ENCODE measurements at regions not wholly inside any gene's neighbourhood (a gene's known extent, or its start where the extent isn't known, plus 50 kb on each side); places are given as distances from the start of the nearest gene placed in this dataset.

DNA sequence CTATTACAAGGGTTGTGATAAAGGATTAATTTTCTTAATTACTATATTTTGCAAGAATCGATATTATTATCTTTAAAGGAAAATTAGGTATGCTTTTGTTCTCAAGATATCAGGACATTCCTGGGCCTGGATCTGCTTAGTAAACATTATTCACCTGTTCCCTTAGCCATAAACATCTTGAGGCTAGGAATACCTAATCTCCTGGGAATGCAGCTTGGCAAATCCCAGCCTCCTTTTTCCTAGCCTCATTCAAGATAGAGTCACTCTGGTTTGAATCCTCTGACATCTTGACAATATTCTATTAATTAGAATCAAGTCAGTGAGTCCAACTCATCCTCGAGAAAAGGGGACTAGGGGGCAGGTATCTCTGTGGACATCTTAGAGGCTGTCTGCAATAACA lies 327.1 kb downstream of the STIM2 start:
- no peak for DNase-seq

DNA sequence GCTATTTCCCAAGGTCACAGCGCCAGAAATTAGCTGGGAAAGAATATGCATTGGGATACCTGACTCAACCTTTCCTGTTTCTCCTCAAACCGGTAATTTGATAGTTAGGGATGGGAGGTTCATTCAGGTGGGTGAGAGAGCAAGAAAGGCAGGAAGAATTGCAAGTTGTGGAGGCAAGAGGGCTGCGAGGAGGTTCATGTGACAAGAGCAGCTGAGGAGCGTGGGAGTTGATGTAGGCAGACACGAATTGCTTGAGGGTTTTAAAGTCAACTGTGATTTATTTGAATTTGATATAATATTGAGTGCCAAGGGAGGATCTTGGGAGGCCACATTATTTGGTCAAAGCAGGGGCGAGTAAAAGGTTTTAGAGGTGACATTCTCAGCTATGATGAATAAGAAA lies 329.0 kb downstream of the STIM2 start:
- DNase-seq: no peak

DNA sequence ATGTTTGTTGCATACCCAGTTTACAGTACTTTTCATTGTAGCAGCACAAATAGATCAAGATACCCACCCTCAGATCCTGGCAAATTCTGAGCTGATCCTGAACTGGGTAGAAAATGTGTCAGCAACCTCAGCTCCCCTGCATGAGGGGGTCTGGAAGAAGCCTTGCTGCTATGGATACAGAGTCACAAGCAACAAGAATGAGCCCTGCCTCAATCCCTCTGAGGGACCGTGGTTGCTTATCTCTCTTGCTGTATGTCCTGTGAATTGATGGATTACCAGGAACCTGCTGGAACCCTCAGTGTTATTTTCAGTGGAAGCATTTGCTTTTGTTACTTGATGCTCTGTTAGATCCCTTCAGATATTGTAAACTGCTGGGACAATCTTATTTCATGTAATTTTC lies 331.0 kb downstream of the STIM2 start:
- no peak for DNase-seq

DNA sequence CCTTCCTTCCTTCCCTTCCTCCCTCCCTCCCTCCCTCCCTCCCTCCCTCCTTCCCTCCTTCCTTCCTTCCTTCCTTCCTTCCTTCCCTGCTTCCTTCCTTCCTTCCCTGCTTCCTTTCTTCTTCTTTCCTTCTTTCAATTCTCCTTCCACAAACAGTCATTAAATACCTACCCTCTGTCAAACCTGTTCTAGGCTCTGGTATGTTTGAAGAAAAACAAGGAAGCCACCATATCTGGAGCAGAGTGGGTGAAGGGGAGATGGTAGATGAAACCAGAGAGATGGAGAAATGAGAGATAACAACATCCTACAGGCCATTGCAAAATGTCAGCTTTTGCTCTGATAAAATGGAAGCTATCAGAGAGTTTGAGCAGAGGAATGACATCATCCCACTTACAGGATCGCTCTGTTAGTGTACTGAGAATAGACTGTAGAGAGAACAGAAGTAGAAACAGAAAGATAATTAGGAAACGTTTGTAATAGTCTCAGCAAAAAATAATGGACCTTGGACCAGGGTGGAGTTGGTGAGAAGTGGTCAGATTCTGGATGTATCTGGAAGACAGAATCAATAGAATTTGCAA lies 334.0 kb downstream of the STIM2 start:
- peak; percentile 21 for DNase-seq

DNA sequence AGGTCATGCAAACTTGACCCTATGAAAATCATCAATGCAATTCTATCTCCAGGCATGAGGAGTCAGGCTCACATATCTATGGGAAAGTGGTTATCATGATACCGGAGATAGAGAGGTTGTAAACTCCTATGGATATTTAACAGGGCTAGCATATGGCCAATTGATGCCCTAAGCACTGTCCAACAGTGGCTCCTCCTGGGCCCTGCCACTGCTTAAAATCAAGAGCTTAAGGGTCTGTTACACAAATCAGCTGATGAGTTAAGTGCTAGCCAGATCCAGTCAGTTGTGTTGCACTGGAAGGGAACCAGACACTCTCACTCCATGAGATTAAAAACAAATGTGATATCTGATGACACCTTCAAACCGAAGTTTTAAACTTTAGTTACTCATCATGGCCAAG lies 337.6 kb downstream of the STIM2 start:
- DNase-seq: no peak

DNA sequence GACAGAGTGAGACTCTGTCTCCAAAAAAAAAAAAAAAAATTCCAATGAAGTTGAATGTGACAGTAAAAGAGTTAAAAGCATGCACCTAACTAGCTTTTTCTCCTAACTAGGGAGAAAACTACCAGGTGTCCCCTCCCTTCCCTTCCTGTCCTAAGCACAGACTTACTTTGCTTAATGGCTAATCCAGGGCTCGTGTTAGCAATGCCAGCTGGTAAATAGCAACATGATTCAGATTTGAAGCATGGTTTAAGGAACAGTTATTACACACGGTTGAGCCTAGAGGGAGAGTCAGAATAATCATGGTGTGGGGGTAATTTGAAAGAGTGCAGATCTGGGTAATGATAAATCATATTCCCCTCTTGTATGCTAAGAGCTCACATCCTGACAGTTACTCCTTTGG lies 338.3 kb downstream of the STIM2 start:
- no peak for DNase-seq

DNA sequence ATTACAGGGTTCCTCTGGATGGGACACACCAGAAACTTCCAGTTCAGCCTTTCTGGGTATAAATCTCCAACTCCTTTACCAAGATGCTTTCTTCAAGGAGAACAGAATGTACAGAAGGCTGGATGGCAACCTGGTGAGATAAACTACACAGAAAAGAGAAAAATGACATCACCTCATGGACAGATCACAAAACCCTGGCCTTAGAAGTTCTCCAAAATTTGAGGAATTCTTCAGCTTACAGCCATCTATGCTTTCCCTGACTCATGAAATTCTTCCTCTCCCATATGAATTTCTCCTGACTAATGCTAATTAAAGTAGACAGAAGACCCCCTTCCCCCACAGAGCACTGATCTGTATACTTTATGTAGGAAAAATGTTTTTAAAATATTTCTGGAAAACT lies 345.4 kb downstream of the STIM2 start:
- DNase-seq: no peak

DNA sequence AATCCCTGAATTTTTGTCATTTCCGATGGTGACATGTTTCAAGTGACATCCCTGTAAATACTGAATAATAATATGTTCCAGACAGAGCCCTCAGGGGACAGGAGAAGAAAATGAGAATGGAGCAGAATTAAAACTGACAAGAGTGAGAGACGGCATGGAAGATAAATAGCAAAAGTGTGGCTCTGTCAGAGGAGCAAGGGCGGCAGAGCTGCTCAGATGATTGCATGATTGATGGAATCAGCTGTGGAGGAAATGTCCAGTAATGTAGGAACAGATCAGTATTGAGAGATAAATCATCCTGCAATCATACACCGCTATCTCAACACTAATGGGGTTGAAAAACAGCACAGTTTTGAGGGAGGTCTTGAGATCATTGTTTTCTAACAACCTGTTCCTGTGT lies 350.3 kb downstream of the STIM2 start:
- no peak for DNase-seq

DNA sequence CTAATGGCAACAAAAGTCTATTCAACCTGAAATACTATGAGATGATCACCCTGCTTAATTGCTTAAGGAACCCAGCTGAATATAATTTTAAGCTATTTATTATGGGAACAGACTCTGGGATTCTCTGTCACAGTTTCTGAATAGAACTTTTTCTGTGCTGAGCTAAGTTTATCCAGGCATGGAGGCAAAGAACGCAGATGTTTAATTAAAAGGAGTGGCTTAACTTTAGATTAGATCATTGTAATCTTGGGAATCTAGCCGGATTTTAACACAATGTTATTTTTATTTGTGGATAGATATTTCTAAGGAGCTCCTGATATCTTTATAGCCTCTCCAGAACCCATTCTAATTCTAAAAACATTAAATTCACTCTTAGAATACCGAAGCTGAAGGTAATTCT lies 353.4 kb downstream of the STIM2 start:
- DNase-seq: no peak

DNA sequence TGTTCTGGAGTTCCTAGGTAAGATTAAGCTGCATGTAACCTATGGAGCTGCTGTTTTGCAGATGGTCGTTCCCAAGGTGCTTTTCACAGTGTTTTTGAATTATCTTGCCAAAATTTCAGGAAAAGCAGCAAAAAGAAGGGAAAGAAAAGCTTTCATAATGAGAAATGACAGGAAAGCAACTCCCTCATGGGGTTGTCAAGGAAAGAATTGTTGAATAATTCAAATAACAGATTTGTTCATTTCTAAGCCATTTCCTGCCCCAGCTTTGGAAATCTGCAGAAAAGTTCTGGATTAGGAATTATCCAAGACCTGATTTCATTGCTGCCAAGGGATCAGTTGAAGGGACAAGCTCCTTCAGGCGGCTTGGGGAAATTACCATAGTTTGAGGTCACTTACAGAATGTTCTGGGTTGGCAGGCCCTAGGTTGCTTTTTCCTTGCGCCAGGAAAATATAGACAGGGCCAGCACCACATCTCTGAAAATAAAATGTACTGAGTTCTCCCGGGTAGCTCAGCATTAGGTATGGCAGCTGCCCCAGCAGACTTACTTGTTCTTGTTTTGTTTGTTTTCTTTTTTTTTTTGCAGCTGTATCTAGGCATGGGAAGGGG lies 354.7 kb downstream of the STIM2 start:
- DNase-seq: no peak

DNA sequence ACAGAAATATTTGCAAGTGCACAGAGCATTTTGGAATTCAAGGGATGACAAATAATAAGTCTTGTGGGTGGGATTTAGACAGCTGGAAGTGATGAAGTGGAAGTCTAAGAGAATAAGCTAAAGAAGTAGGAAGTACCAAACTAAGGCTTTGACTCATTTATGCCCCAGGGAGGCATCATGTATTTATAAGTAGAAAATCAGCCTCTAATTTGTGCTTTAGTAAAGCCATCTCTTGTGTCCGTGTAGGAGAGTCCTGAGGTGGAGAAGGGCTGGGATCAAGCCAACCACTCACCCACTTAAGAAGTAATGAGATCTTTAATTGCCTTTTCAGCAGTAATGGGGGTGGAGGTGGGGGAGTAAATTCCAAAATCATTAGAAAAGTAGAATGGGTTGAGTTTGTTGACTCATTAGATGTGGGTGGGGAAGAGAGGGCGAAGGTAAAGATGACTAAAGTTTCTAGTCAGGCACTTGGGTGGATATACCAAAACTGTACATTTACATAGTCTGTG lies 356.7 kb downstream of the STIM2 start:
- no peak for DNase-seq

DNA sequence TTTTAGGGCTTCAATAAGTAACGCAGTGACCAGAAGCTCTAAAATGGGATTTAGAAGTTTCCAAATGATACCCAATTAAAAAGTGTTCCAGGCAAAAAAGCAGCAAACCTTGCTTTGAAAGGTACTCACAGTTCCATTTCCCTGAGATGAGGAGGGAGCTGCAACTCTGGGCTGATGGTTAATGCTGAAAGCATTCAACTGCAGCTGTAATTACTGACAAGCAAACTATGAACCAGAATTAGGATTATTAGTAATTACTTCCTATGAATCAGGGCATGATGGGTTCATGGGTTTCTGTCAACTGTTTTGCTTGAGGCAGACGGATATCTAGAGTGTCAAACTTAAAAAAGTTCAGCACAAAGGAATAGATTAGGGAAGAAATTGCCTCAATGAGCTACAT lies 357.4 kb downstream of the STIM2 start:
- no peak for DNase-seq

DNA sequence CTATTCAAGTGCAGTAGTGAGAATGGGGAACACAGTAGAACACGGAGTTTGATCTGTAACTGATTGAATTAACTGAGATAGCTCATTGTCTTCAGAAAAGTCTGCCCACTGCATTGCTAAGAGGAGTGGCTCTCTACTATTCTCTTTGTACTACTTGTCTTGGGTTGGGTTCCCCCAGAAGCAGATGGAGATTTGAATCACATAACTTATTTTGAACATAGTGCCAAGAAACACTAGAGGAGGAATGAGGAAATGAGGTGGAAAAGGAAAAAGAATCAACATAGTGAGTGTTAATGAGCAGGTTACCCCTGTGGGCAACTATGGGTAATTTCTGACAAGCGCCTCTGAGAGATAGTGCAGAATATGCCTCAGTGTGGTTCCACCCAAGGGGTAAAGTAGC lies 362.7 kb downstream of the STIM2 start:
- no peak for DNase-seq

DNA sequence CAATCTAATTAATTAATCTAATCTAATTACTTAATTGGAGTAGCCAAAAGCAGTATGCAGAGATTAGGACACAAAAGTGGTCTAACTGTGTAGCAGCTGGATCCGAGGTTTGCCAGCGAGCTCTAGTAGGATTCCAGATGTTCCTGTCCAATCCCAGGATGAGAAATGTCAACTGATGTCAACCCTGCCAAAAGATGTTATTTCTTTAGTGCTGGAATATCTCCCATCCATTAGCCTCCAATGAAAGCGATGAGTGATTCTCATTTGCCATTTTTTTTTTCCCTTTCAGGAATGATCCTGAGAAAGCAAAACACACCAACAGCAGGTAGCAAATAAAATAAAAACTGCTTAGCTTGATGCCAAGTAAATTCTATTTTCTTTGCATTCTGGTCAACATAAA lies 372.9 kb downstream of the STIM2 start:
- DNase-seq: no peak

DNA sequence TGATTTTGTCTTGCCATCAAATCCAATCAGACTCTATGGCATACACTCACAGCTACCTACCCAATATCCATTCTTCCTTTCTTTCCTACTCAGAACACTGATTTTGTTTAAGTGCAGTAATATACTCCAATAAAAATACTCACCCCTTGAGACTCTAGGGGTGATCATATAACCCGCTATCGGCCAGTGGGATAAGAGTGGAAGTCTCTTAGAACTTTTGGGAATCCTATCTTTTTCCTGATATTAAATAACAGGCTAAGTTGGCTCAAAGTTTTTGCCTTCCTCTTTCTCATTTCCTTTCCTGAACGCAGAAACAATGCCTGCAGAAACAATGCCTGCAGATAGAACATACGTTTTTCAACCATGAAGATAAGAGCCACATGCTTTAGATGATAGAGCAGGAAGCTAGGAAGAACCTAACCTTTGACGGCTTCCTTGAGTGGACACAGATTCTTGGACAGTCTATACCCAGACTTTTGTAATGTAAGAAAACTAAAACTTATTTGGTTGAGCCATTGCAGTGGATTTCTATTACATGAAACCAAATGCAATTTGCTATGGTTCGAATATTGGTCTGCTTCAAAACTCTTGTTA lies 373.8 kb downstream of the STIM2 start:
- no peak for DNase-seq

DNA sequence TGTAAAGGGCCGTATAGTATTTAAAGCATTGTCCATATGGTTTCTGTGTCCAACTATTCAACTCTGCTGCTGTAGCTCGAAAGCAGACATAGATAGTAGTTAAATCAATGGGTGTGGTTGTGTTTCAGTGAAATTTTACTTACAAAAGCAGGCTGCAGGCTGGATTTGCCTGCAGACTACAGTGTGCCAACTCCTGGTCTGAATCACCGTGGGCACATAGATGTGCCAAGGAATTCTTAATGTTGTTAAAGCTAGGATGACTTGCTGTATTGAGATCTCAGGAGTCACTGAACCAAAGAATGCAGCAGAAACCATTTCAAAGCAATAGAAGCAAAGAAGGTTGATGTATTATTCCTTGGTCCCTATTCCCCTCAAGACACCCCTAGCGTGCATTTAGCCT lies 379.0 kb downstream of the STIM2 start:
- DNase-seq: no peak

DNA sequence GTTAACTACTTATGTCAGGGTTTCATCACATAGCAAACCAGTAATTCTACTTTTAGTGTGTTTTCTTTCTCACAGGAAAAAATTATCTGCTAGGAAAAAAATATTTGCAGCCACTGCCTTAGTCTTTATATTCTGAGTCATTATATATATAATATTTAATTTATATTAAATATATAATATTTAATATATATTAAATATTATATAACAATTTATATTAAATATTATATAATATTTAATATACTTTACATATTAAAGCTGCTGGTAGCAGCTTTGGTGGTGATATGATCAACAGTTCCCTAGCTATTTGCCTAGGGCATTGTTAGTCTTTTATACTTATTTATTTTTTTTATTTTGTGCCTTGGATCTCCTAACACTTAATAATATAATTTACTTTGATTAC lies 381.6 kb downstream of the STIM2 start:
- DNase-seq: no peak

DNA sequence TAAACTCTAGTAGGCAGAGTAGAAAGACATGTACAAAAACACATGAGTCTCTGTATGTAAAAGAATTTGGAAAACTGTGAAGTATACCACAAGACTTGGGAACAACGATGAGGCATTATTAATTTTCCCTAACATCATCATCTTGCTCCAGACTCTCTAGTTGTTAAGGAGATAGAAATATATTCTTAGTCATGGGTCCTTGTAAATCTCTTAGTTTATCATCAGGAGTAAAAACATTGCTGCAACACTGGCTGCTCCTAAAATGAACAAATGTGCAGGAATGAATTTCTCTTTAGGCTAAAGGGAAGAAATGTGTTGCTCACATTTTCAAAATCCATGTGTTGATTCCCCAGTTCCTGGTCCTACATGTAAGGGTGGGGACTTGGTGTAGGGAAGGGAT lies 384.6 kb downstream of the STIM2 start:
- DNase-seq: no peak

DNA sequence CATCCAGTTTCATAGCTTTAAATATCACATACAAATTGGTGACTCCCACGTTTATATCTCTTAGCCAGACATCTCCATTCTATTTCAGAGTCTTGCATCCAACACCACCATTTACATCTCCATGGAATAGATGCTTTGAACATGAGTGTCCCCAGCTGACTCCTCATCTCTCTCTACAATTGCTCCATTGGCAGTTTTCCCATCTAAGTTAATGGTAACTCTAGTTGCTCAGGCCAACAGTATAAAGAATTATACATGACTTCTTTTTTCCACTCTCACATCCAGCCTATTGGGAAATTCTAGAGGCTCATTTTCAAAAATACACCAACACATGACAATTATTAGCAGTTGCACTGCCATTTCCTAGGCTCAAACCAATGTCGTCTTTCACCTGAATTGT lies 388.2 kb downstream of the STIM2 start:
- DNase-seq: no peak

DNA sequence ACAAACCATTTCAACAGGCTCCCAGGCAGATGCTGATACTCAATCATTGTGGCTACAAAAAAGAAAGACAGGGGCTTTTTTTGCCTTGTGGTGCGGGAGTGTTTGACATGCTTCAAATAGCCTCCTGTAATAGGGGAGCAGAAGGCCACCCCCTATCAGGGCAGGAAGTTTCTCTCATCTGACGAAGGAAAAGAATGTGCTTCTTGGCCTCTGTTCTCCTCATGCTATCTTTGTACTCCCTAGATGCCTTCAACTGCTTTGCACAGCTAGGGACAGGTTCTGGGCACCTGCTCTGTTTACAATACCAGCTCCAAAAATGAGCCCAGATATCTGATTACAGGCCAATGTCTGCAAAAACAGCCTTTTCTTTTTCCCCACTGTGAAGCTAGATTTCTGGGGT lies 391.1 kb downstream of the STIM2 start:
- DNase-seq: no peak

DNA sequence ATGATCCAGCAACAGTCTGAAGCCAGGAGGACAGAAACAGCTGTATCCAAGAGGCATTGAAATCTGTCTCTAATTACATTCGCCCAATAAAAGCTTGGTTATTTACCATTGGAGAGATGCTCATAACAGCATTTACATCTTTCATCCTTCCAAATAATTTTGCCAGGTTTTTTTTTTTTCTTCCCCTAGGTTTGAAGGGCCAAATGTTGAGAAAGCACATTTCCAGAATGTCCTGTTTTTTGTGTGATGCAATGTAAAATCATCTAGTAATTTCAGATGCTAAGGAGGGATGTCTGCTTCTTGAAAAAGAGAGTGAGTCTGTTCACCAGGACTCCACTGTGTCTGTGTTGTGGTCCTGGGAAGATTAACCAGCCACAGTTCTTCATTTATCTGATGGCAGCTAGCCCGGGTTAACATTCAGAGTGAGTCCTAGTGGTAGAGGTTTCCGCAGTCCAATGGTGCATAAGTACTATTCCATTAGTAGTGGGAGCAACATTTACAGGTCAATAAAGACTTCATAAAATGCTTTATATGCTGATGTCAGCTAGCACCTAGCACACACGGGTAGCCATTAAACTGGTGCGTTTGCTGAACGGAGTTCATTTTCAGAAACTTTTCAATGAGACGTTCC lies 406.8 kb downstream of the STIM2 start:
- DNase-seq: no peak

DNA sequence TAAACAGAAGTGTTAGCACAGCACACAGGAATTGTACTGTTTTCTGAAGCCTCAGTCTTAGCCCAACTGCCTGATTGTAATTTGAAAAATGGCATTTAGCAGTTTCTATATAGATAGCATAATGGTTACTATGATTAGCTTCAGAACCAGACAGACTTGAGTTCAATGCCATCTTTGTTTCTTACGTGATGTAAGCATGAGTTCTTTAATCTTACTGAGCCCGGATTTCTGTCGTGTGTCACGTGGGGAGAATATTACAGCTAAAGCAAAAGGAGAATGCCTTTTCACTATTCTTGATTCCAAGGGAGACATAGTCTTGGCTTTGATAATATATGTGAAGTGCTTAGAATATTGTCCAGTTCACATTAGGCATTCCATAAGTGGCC lies 407.3 kb downstream of the STIM2 start:
- DNase-seq: no peak

DNA sequence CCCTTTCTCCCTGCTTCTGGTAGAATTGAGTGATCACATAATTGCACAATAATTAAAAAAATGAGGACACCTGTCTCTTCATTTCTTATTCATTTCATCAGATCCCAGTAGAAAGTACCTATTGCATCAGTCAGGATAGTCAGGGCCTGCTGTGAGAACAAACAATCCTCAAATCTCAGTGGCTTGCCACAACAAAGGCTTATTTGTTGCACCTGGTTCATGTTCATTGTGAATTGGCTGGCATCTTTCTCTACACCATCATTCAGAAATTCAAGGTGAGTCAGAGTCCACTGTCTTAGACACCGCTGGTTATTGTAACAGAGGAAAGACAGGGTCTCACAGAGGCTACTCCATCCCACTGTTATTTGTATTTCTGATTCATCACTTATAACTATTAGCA lies 409.8 kb downstream of the STIM2 start:
- peak; percentile 97 for DNase-seq

DNA sequence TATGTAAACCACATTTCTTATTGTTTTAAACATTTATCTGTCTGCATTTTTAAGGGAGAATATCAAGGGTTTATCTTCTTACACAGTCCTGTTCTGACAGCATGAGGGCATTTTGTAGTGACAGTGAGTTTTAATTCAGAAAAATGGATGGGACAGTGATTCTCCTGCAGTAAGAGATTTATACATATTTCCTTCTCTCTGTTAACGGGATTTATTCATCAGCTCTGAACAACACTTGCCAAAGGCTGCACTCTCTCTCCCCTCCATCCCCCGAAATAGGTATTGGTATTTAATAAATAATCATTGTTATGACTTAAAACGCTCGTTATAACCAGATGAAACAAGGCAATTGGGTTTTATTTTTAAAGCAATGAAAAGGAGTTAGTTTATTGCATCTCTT lies 410.9 kb downstream of the STIM2 start:
- DNase-seq: peak; percentile 40

DNA sequence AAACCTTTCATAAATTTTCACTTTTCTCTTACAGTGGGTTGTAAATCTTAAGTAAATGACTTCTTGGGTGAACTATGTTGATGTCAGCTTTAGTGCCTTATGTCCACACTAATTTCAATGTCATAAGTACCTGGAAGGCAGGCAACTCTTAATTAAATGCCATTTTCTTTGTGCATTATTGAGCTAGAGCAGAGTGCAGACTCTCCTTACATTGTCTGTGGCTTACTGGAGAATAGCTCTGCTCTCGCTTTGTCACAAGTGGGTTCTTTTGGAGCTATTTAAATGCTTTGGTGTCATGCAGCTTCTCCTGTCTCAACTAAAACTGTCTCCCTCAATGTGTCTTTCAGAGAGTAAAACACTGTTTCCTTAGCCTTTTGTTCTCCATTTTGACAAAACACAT lies 411.6 kb downstream of the STIM2 start:
- DNase-seq: peak; percentile 50
